ENCODE measurements at regions not wholly inside any gene's neighbourhood (a gene's known extent, or its start where the extent isn't known, plus 50 kb on each side); places are given as distances from the start of the nearest gene placed in this dataset.

DNA sequence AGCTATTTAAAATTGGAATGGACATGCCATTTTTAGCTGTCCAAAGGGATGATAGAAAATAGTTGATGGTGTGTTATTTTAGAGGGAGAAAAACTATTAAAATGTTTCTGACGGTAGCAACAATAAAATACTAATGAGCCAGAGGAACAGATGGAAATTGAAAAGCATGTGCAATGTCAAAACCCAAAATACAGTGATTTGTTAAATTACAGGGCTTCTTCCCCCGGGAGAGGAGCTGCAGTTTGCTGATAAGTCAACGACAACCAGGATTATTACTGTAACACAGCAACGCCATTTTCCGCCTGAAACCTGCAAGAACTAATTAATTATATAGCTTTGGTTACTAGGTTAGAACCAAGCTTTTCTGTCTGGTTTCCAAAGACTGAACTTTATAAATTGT, 179.6 kb upstream of the SPTLC3 start:
- WGBS (ENCODE audit: extremely low coverage, insufficient read length, low lambda C conversion rate) = 100% methylated on average over 1 of the region's 5 CpGs
- no peak overlapping the region for H3K4me3 Mint-ChIP-seq
- H3K4me1 Mint-ChIP-seq = no peaks in the 10 kb centered on the region; a peak in 1 of 4 replicates
- no peak overlapping the region for H2BK5ac ChIP-seq (ENCODE audit: insufficient read length, low read length)
- no peak overlapping the region for H3K27ac Mint-ChIP-seq
- H3K36me3 Mint-ChIP-seq (ENCODE audit: insufficient read depth in 1 of 3, low read depth in 3 of 3) = no peaks in the 10 kb centered on the region
- no peak overlapping the region for H4K91ac ChIP-seq (ENCODE audit: insufficient read length, low read depth, low read length)
- no peak overlapping the region for H2BK15ac ChIP-seq (ENCODE audit: low read depth, low read length)
- H4K5ac ChIP-seq (ENCODE audit: insufficient read length, low read depth, low read length) = no peak overlapping the region
- no peak for DNase-seq
- no peaks in the 10 kb centered on the region for H3K79me1 ChIP-seq (ENCODE audit: insufficient read depth, low read depth, low read length, poor library complexity, severe bottlenecking)
- H4K8ac ChIP-seq (replicated peaks; ENCODE audit: insufficient read length, low read depth, low read length) = no peak overlapping the region
- no peak overlapping the region for H3K4ac ChIP-seq (ENCODE audit: low read depth, low read length)
- no peak overlapping the region for H3K9ac ChIP-seq (ENCODE audit: extremely low read depth, insufficient read length, low read length)
- no peaks in the 10 kb centered on the region for H3K23me2 ChIP-seq (ENCODE audit: insufficient read length, low read depth, low read length, poor library complexity, severe bottlenecking)
- H2BK20ac ChIP-seq (ENCODE audit: low read depth, low read length, poor library complexity, severe bottlenecking) = no peak overlapping the region
- H3K4me1 ChIP-seq (ENCODE audit: insufficient read depth, low read length) = no peaks in the 10 kb centered on the region
- H3K79me2 ChIP-seq (ENCODE audit: insufficient read depth, low read length) = no peaks in the 10 kb centered on the region
- no peaks in the 10 kb centered on the region for H3K9me3 ChIP-seq (ENCODE audit: control insufficient read depth, low read depth, low read length)
- H3K18ac ChIP-seq (ENCODE audit: insufficient read length, low read depth, low read length) = no peak overlapping the region
- no peak overlapping the region for H3K14ac ChIP-seq (ENCODE audit: insufficient read depth, low read length)
- H3K27me3 ChIP-seq (ENCODE audit: insufficient read depth, low read length) = no peaks in the 10 kb centered on the region
- H3K27me3 Mint-ChIP-seq (ENCODE audit: low read depth) = no peaks in the 10 kb centered on the region
- H2AK5ac ChIP-seq (ENCODE audit: insufficient read length, low read length) = no peak overlapping the region
- no peak overlapping the region for H3K23ac ChIP-seq (ENCODE audit: insufficient read length, low read depth, low read length)
- H3T11ph ChIP-seq (ENCODE audit: low read length) = no peak overlapping the region
- no peak overlapping the region for H2BK12ac ChIP-seq (ENCODE audit: insufficient read length, low read depth, low read length)
- H2BK120ac ChIP-seq (ENCODE audit: low read depth, low read length, poor library complexity, severe bottlenecking) = no peak overlapping the region
- no peaks in the 10 kb centered on the region for H3K9me3 Mint-ChIP-seq
- H4K20me1 ChIP-seq (ENCODE audit: control insufficient read depth, insufficient read depth, insufficient read length) = no peaks in the 10 kb centered on the region
- no peak overlapping the region for H3K27ac ChIP-seq (ENCODE audit: insufficient read length, low read depth, low read length)
- TF ChIP-seq, protein P1, sequence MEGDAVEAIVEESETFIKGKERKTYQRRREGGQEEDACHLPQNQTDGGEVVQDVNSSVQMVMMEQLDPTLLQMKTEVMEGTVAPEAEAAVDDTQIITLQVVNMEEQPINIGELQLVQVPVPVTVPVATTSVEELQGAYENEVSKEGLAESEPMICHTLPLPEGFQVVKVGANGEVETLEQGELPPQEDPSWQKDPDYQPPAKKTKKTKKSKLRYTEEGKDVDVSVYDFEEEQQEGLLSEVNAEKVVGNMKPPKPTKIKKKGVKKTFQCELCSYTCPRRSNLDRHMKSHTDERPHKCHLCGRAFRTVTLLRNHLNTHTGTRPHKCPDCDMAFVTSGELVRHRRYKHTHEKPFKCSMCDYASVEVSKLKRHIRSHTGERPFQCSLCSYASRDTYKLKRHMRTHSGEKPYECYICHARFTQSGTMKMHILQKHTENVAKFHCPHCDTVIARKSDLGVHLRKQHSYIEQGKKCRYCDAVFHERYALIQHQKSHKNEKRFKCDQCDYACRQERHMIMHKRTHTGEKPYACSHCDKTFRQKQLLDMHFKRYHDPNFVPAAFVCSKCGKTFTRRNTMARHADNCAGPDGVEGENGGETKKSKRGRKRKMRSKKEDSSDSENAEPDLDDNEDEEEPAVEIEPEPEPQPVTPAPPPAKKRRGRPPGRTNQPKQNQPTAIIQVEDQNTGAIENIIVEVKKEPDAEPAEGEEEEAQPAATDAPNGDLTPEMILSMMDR (conservative IDR thresholded peaks at IDR 0.05) = no peak
- H3K56ac ChIP-seq (ENCODE audit: insufficient read length, low read depth, low read length) = no peak overlapping the region
- H3K4me2 ChIP-seq (ENCODE audit: insufficient read depth, insufficient read length, low read length) = no peak overlapping the region
- no peak overlapping the region for H2AFZ ChIP-seq (ENCODE audit: low read length)
